H1 (cell line): ENCODE measurements at regions not wholly inside any gene's neighbourhood (a gene's known extent, or its start where the extent isn't known, plus 50 kb on each side); places are given as distances from the start of the nearest gene placed in this dataset.

Experiments
- CTCF ChIA-PET: fragments of 300-600 bp; sonication (Branson Sonifier 250); formaldehyde crosslinking; loops from one replicate; lab custom pipeline; 2021; ENCODE audit not compliant: partially characterized antibody; lab: Charles Lee
- POLR2A ChIA-PET: fragments of 300-600 bp; sonication (Branson Sonifier 250); formaldehyde crosslinking; loops from one replicate; lab custom pipeline; 2021; ENCODE audit warnings: inconsistent platforms; ENCODE audit not compliant: partially characterized antibody; lab: Charles Lee
- DNase-seq, 2 experiments: peaks; one replicate each; pipeline versions ENCODE4 v3.0.0 to v3.0.0-alpha.2; 2010 to 2022; ENCODE audit warnings: low spot score in 2 of 2, low read depth in 1 of 2, mixed read lengths in 1 of 2
- FAIRE-seq: peaks from 2 replicates; lab custom pipeline; 2011; peaks lifted over from hg19 to GRCh38; lab: Jason Lieb, UNC
- H2AFZ ChIP-seq: 2 replicates; pipeline ENCODE4 v1.8.1; 2012; ENCODE audit warnings: low read length, inconsistent platforms
- H2AK5ac ChIP-seq: 2 replicates; pipeline ENCODE4 v1.6.1; 2013; ENCODE audit warnings: low read depth, low read length
- H2BK120ac ChIP-seq: replicated peaks from 2 replicates; pipeline ENCODE3; 2013; ENCODE audit warnings: low read depth, low read length, inconsistent platforms
- H2BK12ac ChIP-seq: 2 replicates; pipeline ENCODE4 v1.6.1; 2013; ENCODE audit warnings: low read depth, low read length
- H2BK15ac ChIP-seq: 2 replicates; pipeline ENCODE4 v1.6.1; 2013; ENCODE audit warnings: low read length
- H2BK20ac ChIP-seq: 2 replicates; pipeline ENCODE4 v1.6.1; 2013; ENCODE audit warnings: low read length
- H2BK5ac ChIP-seq: 2 replicates; pipeline ENCODE4 v1.6.1; 2013; ENCODE audit warnings: low read depth, low read length
- H3K14ac ChIP-seq: 2 replicates; pipeline ENCODE4 v1.6.1; 2013; ENCODE audit warnings: inconsistent platforms; ENCODE audit not compliant: insufficient read length
- H3K18ac ChIP-seq: 2 replicates; pipeline ENCODE4 v1.6.1; 2013; ENCODE audit warnings: low read length; ENCODE audit errors: extremely low read depth
- H3K23ac ChIP-seq: 2 replicates; pipeline ENCODE4 v1.6.1; 2013; ENCODE audit warnings: inconsistent platforms; ENCODE audit not compliant: insufficient read length
- H3K23me2 ChIP-seq: 2 replicates; pipeline ENCODE4 v1.6.1; 2013; ENCODE audit warnings: low read depth, low read length
- H3K27ac ChIP-seq: 2 replicates; pipeline ENCODE4 v1.6.1; 2011; ENCODE audit warnings: low read depth, low read length, inconsistent platforms
- H3K27me3 ChIP-seq, 4 experiments: replicated peaks in 1 of 4; 1 replicate in 1 of 4; 2 replicates in 3 of 4; pipeline versions ENCODE4 v1.6.1 to v1.8.1; 2011 to 2013; ENCODE audit warnings: low read length in 3 of 4, mild to moderate bottlenecking in 3 of 4, inconsistent platforms in 2 of 4, mixed read lengths in 2 of 4, moderate library complexity in 1 of 4; ENCODE audit not compliant: control insufficient read depth in 3 of 4, insufficient read depth in 3 of 4; ENCODE audit errors: extremely low read depth in 1 of 4
- H3K36me3 ChIP-seq, 4 experiments: 2 replicates each; pipeline versions ENCODE4 v1.6.1 to v1.8.1; 2011 to 2013; ENCODE audit warnings: mild to moderate bottlenecking in 4 of 4, low read length in 3 of 4, moderate library complexity in 2 of 4, control low read depth in 1 of 4, inconsistent platforms in 1 of 4; ENCODE audit not compliant: insufficient read depth in 4 of 4, control insufficient read depth in 2 of 4
- H3K4ac ChIP-seq: replicated peaks from 2 replicates; pipeline ENCODE3; 2013; ENCODE audit warnings: low read length, low read depth, mixed read lengths, inconsistent platforms; ENCODE audit not compliant: insufficient read length
- H3K4me1 ChIP-seq, 4 experiments: replicated peaks in 1 of 4; 1 replicate in 1 of 4; 2 replicates in 3 of 4; pipeline versions ENCODE4 v1.6.1 to v1.8.1; 2011 to 2013; ENCODE audit warnings: low read length in 3 of 4, inconsistent platforms in 2 of 4, mixed read lengths in 1 of 4; ENCODE audit not compliant: insufficient read depth in 4 of 4, control insufficient read depth in 3 of 4
- H3K4me2 ChIP-seq, 2 experiments: 2 replicates each; pipeline versions ENCODE4 v1.6.1 to v1.8.1; 2011 to 2013; ENCODE audit warnings: low read depth in 2 of 2, low read length in 2 of 2, control low read depth in 1 of 2, inconsistent platforms in 1 of 2, mild to moderate bottlenecking in 1 of 2; ENCODE audit not compliant: insufficient read depth in 1 of 2
- H3K4me3 ChIP-seq, 4 experiments: fragments of 200-600, 300-600 bp in 1 of 4; sonication (generic), shearing (Covaris generic), sonication (Bioruptor Twin) in 1 of 4; 2 replicates each; pipeline versions ENCODE4 v1.5.1 to v1.8.1; 2011 to 2016; ENCODE audit warnings: low read length in 4 of 4, low read depth in 3 of 4, control low read depth in 2 of 4, inconsistent platforms in 2 of 4, mild to moderate bottlenecking in 2 of 4, mixed read lengths in 1 of 4, moderate library complexity in 1 of 4; ENCODE audit not compliant: insufficient read depth in 2 of 4; ENCODE audit errors: extremely low read depth in 1 of 4
- H3K56ac ChIP-seq: replicated peaks from 2 replicates; pipeline ENCODE3; 2013; ENCODE audit warnings: low read depth, mild to moderate bottlenecking, mixed read lengths, low read length, inconsistent platforms; ENCODE audit not compliant: insufficient read length
- H3K79me1 ChIP-seq: 2 replicates; pipeline ENCODE4 v1.6.1; 2013; ENCODE audit warnings: low read depth, low read length, control low read depth
- H3K79me2 ChIP-seq, 2 experiments: 2 replicates each; pipeline versions ENCODE4 v1.6.1 to v1.8.1; 2012 to 2013; ENCODE audit warnings: low read length in 2 of 2, mild to moderate bottlenecking in 2 of 2, inconsistent platforms in 1 of 2; ENCODE audit not compliant: insufficient read depth in 2 of 2, control insufficient read depth in 1 of 2
- H3K9ac ChIP-seq, 4 experiments: replicated peaks in 1 of 4; 1 replicate in 1 of 4; 2 replicates in 3 of 4; pipeline versions ENCODE4 v1.6.1 to v1.8.1; 2011 to 2013; ENCODE audit warnings: low read depth in 3 of 4, low read length in 3 of 4, control low read depth in 2 of 4, mild to moderate bottlenecking in 2 of 4, moderate library complexity in 2 of 4, inconsistent platforms in 1 of 4; ENCODE audit errors: extremely low read depth in 1 of 4
- H3K9me3 ChIP-seq, 2 experiments: 2 replicates each; pipeline versions ENCODE4 v1.6.1 to v1.8.1; 2012 to 2013; ENCODE audit warnings: mild to moderate bottlenecking in 2 of 2, moderate library complexity in 2 of 2, control low read depth in 1 of 2, inconsistent platforms in 1 of 2, low read depth in 1 of 2, low read length in 1 of 2, mixed read lengths in 1 of 2; ENCODE audit not compliant: insufficient read depth in 2 of 2
- H4K20me1 ChIP-seq, 2 experiments: replicated peaks in 1 of 2; 2 replicates each; pipeline versions ENCODE3 to v1.8.1; 2011 to 2013; ENCODE audit warnings: inconsistent platforms in 2 of 2, low read length in 2 of 2, mild to moderate bottlenecking in 1 of 2; ENCODE audit not compliant: insufficient read depth in 2 of 2, control insufficient read depth in 1 of 2
- H4K5ac ChIP-seq: 2 replicates; pipeline ENCODE4 v1.6.1; 2013; ENCODE audit warnings: low read length, low read depth, mixed read lengths, inconsistent platforms; ENCODE audit not compliant: insufficient read length
- H4K8ac ChIP-seq: 2 replicates; pipeline ENCODE4 v1.8.0; 2013; ENCODE audit warnings: mild to moderate bottlenecking, moderate library complexity, low read length, inconsistent platforms; ENCODE audit not compliant: insufficient read depth; ENCODE audit errors: extremely low read depth
- H4K91ac ChIP-seq: replicated peaks from 2 replicates; pipeline ENCODE3; 2013; ENCODE audit warnings: low read length, mixed read lengths, inconsistent platforms; ENCODE audit not compliant: insufficient read length
- BRCA1 ChIP-seq: IDR thresholded peaks from 2 replicates; pipeline ENCODE4 v1.6.1; 2012; ENCODE audit warnings: low read depth, low read length, improper control_type of control experiment
- CHD2 ChIP-seq: IDR thresholded peaks from 2 replicates; pipeline ENCODE4 v1.6.1; 2012; ENCODE audit warnings: low read length, improper control_type of control experiment
- CTBP2 ChIP-seq: IDR thresholded peaks from 2 replicates; pipeline ENCODE4 v1.7.0; 2011; ENCODE audit warnings: borderline replicate concordance, mild to moderate bottlenecking, moderate library complexity, mixed read lengths, low read length; ENCODE audit not compliant: insufficient read depth, insufficient read length
- EGR1 ChIP-seq: IDR thresholded peaks from 2 replicates; pipeline ENCODE4 v1.6.1; 2011; ENCODE audit warnings: low read depth, low read length, borderline replicate concordance
- EP300 ChIP-seq, 2 experiments: IDR thresholded peaks; 1 replicate in 1 of 2; 2 replicates in 1 of 2; pipeline ENCODE4 v1.6.1; 2011 to 2012; ENCODE audit warnings: low read depth in 2 of 2, low read length in 2 of 2, mild to moderate bottlenecking in 2 of 2, borderline replicate concordance in 1 of 2, inconsistent platforms in 1 of 2, moderate library complexity in 1 of 2
- FOSL1 ChIP-seq: IDR thresholded peaks from 2 replicates; pipeline ENCODE4 v1.6.1; 2011; ENCODE audit warnings: mild to moderate bottlenecking, low read depth, low read length, moderate library complexity; ENCODE audit not compliant: insufficient read depth
- JUN ChIP-seq: IDR thresholded peaks from 2 replicates; pipeline ENCODE4 v1.6.1; 2011; ENCODE audit warnings: low read depth, mild to moderate bottlenecking, improper control_type of control experiment, low read length
- KDM5A ChIP-seq: fragments of 200-600 bp; IDR thresholded peaks from 2 replicates; pipeline ENCODE4 v1.7.1; 2012; ENCODE audit warnings: mild to moderate bottlenecking, low read length, inconsistent platforms, mixed read lengths
- POLR2A ChIP-seq, 2 experiments: IDR thresholded peaks; 1 replicate in 1 of 2; 2 replicates in 1 of 2; pipeline ENCODE4 v1.6.1; 2011; ENCODE audit warnings: low read depth in 2 of 2, low read length in 2 of 2, mild to moderate bottlenecking in 2 of 2; ENCODE audit errors: control extremely low read depth in 1 of 2
- RAD21 ChIP-seq, 2 experiments: IDR thresholded peaks in 1 of 2; conservative IDR thresholded peaks in 1 of 2; 2 replicates each; pipeline ENCODE4 v1.6.1; 2011; ENCODE audit warnings: low read depth in 2 of 2, low read length in 2 of 2, improper control_type of control experiment in 1 of 2, inconsistent platforms in 1 of 2, mild to moderate bottlenecking in 1 of 2, moderate library complexity in 1 of 2
- RXRA ChIP-seq: IDR thresholded peaks from 2 replicates; pipeline ENCODE4 v1.6.1; 2011; ENCODE audit warnings: low read depth, mild to moderate bottlenecking, low read length, moderate library complexity; ENCODE audit not compliant: insufficient read depth
- SAP30 ChIP-seq: fragments of 300-600 bp; sonication (generic); IDR thresholded peaks from 2 replicates; pipeline ENCODE4 v1.7.1; 2012; ENCODE audit warnings: low read length, moderate library complexity, mild to moderate bottlenecking, inconsistent platforms; ENCODE audit not compliant: insufficient read depth, insufficient replicate concordance
- SIN3A ChIP-seq, 2 experiments: IDR thresholded peaks in 1 of 2; conservative IDR thresholded peaks in 1 of 2; 2 replicates each; pipeline ENCODE4 v1.6.1; 2011 to 2012; ENCODE audit warnings: low read length in 2 of 2, improper control_type of control experiment in 1 of 2, low read depth in 1 of 2, mild to moderate bottlenecking in 1 of 2
- TAF1 ChIP-seq: IDR thresholded peaks from 2 replicates; pipeline ENCODE4 v1.6.1; 2011; ENCODE audit warnings: mild to moderate bottlenecking, low read depth, low read length
- TEAD4 ChIP-seq: IDR thresholded peaks from 2 replicates; pipeline ENCODE4 v1.6.1; 2012; ENCODE audit warnings: low read depth, low read length, inconsistent platforms, mixed read lengths
- WGBS, 2 experiments: shearing (Covaris generic) in 1 of 2; methylation state at CpG; one replicate each; pipeline versions ENCODE4 v1.1.6 to v1.1.7; 2013 to 2015; ENCODE audit warnings: low lambda C conversion rate in 2 of 2, mixed read lengths in 2 of 2, inconsistent platforms in 1 of 2, low coverage in 1 of 2, missing lambda C conversion rate in 1 of 2; ENCODE audit not compliant: insufficient replicate concordance in 2 of 2, insufficient coverage in 1 of 2, insufficient read length in 1 of 2; ENCODE audit errors: extremely low coverage in 1 of 2, missing lambda C conversion rate in 1 of 2; 5-methylcytosine and 5-hydroxymethylcytosine counted together

DNA sequence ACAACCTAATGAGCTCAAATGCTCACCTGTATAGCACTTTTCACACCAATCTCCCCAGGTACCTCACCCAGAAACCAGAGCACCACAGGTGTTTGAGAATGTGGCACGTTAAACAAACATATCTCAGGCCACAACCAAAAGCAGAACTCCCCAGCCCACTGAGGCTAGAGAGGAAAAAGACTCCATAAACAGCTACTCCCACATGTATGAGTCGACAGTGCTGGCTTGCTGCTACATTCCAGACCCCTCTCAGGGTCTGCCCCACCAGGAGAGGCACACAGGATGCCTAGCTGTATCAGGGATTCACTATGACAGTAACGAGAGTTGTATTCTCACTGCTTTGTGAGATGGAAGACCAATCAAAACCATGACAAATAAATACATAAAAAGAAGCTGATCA lies 242.6 kb upstream of the ARID1B start:
- Histone ChIP-seq H3K4me3 (no peak overlapping the region), H4K91ac (no peak overlapping the region), H2BK5ac (no peak overlapping the region), H3K27me3 (no peaks in the 10 kb centered on the region), H3K14ac (no peak overlapping the region), H3K27ac (no peak overlapping the region), H3K56ac (no peak overlapping the region), H4K8ac (no peak overlapping the region), H3K9me3 (no peaks in the 10 kb centered on the region), H3K79me2 (no peaks in the 10 kb centered on the region), H3K4me2 (no peak overlapping the region), H3K18ac (no peak overlapping the region), H3K36me3 (no peaks in the 10 kb centered on the region), H3K79me1 (no peaks in the 10 kb centered on the region), H2AK5ac (no peak overlapping the region), H2BK120ac (no peak overlapping the region), H3K23ac (no peak overlapping the region), H3K4me1 (no peaks in the 10 kb centered on the region; a peak in 4 of 7 replicates), H2BK20ac (no peak overlapping the region), H4K5ac (no peak overlapping the region), H3K9ac (no peak overlapping the region), H3K4ac (no peak overlapping the region), H2BK15ac (no peak overlapping the region), H4K20me1 (no peaks in the 10 kb centered on the region), H2BK12ac (no peak overlapping the region), H3K23me2 (no peaks in the 10 kb centered on the region), H2AFZ (no peak overlapping the region)
- ChIA-PET CTCF (interaction anchor here (0.9 to 1.3 kb wide), 3 partner anchors 10 to 130 kb away, joined by 3 read pairs; no protein-coding TSS in a partner anchor), POLR2A (no interaction called here)
- FAIRE-seq = no peak
- WGBS, 2 experiments = 84% methylated on average over 3 of the region's 3 CpGs; no CpG with 5 or more reads in 1 of the 2 experiments
- no peak for DNase-seq
- no peak for TF ChIP-seq SIN3A (conservative IDR thresholded peaks at IDR 0.05 in 1 of 2, IDR thresholded peaks at IDR 0.05 in 1 of 2; ENCODE audit: low read depth in 1 of 2, low read length in 2 of 2)
- TF ChIP-seq TEAD4 = no peak
- TF ChIP-seq CHD2 = no peak
- no peak for TF ChIP-seq KDM5A
- no peak for TF ChIP-seq FOSL1
- TF ChIP-seq SAP30 = no peak
- TF ChIP-seq EP300 (IDR thresholded peaks at IDR 0.05; ENCODE audit: borderline replicate concordance in 1 of 2, low read depth in 2 of 2, low read length in 2 of 2) = no peak
- TF ChIP-seq RXRA = no peak
- TF ChIP-seq TAF1 = no peak
- no peak for TF ChIP-seq CTBP2
- no peak for TF ChIP-seq POLR2A (IDR thresholded peaks at IDR 0.05; ENCODE audit: control extremely low read depth in 1 of 2, low read depth in 2 of 2, low read length in 2 of 2)
- no peak for TF ChIP-seq EGR1
- no peak for TF ChIP-seq RAD21 (IDR thresholded peaks at IDR 0.05 in 1 of 2, conservative IDR thresholded peaks at IDR 0.05 in 1 of 2; ENCODE audit: low read depth in 2 of 2, low read length in 2 of 2)
- TF ChIP-seq BRCA1 = no peak
- no peak for TF ChIP-seq JUN
